HEK293T (cell line): ENCODE measurements at regions not wholly inside any gene's neighbourhood (a gene's known extent, or its start where the extent isn't known, plus 50 kb on each side); places are given as distances from the start of the nearest gene placed in this dataset.

Experiments used
- BHLHE40 ChIP-seq: fragments of 450-650 bp; IDR thresholded peaks from 2 replicates; pipeline ENCODE4 v1.6.1; 2016; ENCODE audit warnings: mild to moderate bottlenecking, moderate library complexity, borderline replicate concordance
- ELF4 ChIP-seq: fragments of 450-650 bp; IDR thresholded peaks from 2 replicates; pipeline ENCODE4 v1.6.1; 2017; ENCODE audit warnings: antibody characterized with exemption
- L3MBTL2 ChIP-seq: fragments of 450-650 bp; conservative IDR thresholded peaks from 2 replicates; pipeline ENCODE4 v1.6.1; 2016; ENCODE audit warnings: mild to moderate bottlenecking
- NFRKB ChIP-seq: fragments of 450-650 bp; IDR thresholded peaks from 2 replicates; pipeline ENCODE4 v1.6.1; 2016; ENCODE audit warnings: mild to moderate bottlenecking, moderate library complexity
- SUZ12 ChIP-seq: fragments of 450-650 bp; IDR thresholded peaks from 2 replicates; pipeline ENCODE4 v1.6.1; 2016; ENCODE audit warnings: mild to moderate bottlenecking
- TARDBP ChIP-seq: fragments of 450-650 bp; IDR thresholded peaks from 2 replicates; pipeline ENCODE4 v1.6.1; 2016

- no peak for TF ChIP-seq SUZ12
- no peak for TF ChIP-seq ELF4
- no peak for TF ChIP-seq BHLHE40
- no peak for TF ChIP-seq L3MBTL2
- no peak for TF ChIP-seq NFRKB
- no peak for TF ChIP-seq TARDBP
Measured at GRCh38 chr14:89533766-89534165, 116.7 kb upstream of the FOXN3 start.
